Panc1 (cell line): ENCODE measurements at regions not wholly inside any gene's neighbourhood (a gene's known extent, or its start where the extent isn't known, plus 50 kb on each side); places are given as distances from the start of the nearest gene placed in this dataset.

ENCODE experiments used
- ATAC-seq: fragments of 200-7000 bp; cut with Tn5 transposase; 2 replicates; pipeline ENCODE4 v1.9.1; 2020; ENCODE audit warnings: mild to moderate bottlenecking, moderate library complexity
- BruUV-seq: library from RNA; stranded (reverse); fragments of 400-500 nt; replicated peaks from 2 replicates; lab custom pipeline; 2021; lab: Mats Ljungman, UMichigan
- CTCF ChIA-PET: fragments of 300-600 bp; sonication (Branson Sonifier 250); formaldehyde crosslinking; loops from one replicate; lab custom pipeline; 2022; ENCODE audit warnings: antibody characterized with exemption; lab: Charles Lee
- POLR2A ChIA-PET: fragments of 300-600 bp; sonication (Branson Sonifier 250); formaldehyde crosslinking; loops from one replicate; lab custom pipeline; 2022; ENCODE audit warnings: antibody characterized with exemption; lab: Charles Lee
- DNase-seq: peaks from one replicate; pipeline ENCODE4 v3.0.0-alpha.2; 2010; ENCODE audit warnings: low read depth, low spot score
- H3K27ac ChIP-seq: 2 replicates; pipeline ENCODE4 v1.5.1; 2011; ENCODE audit warnings: mild to moderate bottlenecking, low read length, inconsistent platforms
- H3K27me3 ChIP-seq: fragments of 200-500 bp; sonication (Bioruptor generic); 2 replicates; pipeline ENCODE4 v1.6.0; 2014; ENCODE audit warnings: low read length, inconsistent platforms; ENCODE audit not compliant: control insufficient read depth, insufficient read depth
- H3K36me3 ChIP-seq: fragments of 200-500 bp; sonication (Bioruptor generic); 2 replicates; pipeline ENCODE4 v1.5.1; 2014; ENCODE audit warnings: inconsistent platforms, mild to moderate bottlenecking, low read length, moderate library complexity; ENCODE audit not compliant: control insufficient read depth, insufficient read depth
- H3K4me1 ChIP-seq: 2 replicates; pipeline ENCODE4 v1.5.1; 2011; ENCODE audit warnings: inconsistent platforms, mild to moderate bottlenecking, low read length, moderate library complexity; ENCODE audit not compliant: control insufficient read depth, insufficient read depth
- H3K4me3 ChIP-seq, 2 experiments: 2 replicates each; pipeline ENCODE4 v1.5.1; 2011 to 2012; ENCODE audit warnings: low read depth in 2 of 2, low read length in 2 of 2, mild to moderate bottlenecking in 2 of 2, inconsistent platforms in 1 of 2, moderate library complexity in 1 of 2
- H3K9me3 ChIP-seq: fragments of 200-500 bp; sonication (Bioruptor generic); 2 replicates; pipeline ENCODE4 v1.5.1; 2014; ENCODE audit warnings: low read depth, mild to moderate bottlenecking, inconsistent platforms, low read length, moderate library complexity; ENCODE audit not compliant: control insufficient read depth, insufficient read depth
- POLR2AphosphoS5 ChIP-seq: IDR thresholded peaks from 2 replicates; pipeline ENCODE4 v1.6.1; 2012; ENCODE audit warnings: mild to moderate bottlenecking, low read depth, low read length, moderate library complexity
- SIN3A ChIP-seq: IDR thresholded peaks from 2 replicates; pipeline ENCODE4 v1.6.1; 2012; ENCODE audit warnings: low read depth, mild to moderate bottlenecking, low read length, moderate library complexity, borderline replicate concordance; ENCODE audit not compliant: insufficient read depth
- TCF7L2 ChIP-seq: IDR thresholded peaks from 2 replicates; pipeline ENCODE4 v1.6.1; 2011; ENCODE audit warnings: mild to moderate bottlenecking, low read depth, low read length, inconsistent platforms
- in situ Hi-C: cut with HindIII; loops from 2 replicates; pipeline ENCODE4 v1.10.0; 2016; ENCODE audit warnings: low sequenced_read_pairs, low pct_unique_long_range_greater_than_20kb
- intact Hi-C: fragments of 100-400 bp; cut with micrococcal nuclease; formaldehyde crosslinking; loops from one replicate; pipeline ENCODE4 v1.10.0; 2022; ENCODE audit not compliant: unreplicated experiment
- TF ChIP-seq, protein P1 (sequence below): fragments of 450-650 bp; IDR thresholded peaks from 2 replicates; pipeline ENCODE4 v1.5.1; 2017; ENCODE audit warnings: mild to moderate bottlenecking
- TF ChIP-seq, protein P2 (sequence below), 2 experiments: IDR thresholded peaks; 2 replicates each; pipeline ENCODE4 v1.6.1; 2011 to 2012; ENCODE audit warnings: low read depth in 2 of 2, control low read depth in 1 of 2, low read length in 1 of 2, mild to moderate bottlenecking in 1 of 2, moderate library complexity in 1 of 2; ENCODE audit not compliant: insufficient read depth in 1 of 2

DNA sequence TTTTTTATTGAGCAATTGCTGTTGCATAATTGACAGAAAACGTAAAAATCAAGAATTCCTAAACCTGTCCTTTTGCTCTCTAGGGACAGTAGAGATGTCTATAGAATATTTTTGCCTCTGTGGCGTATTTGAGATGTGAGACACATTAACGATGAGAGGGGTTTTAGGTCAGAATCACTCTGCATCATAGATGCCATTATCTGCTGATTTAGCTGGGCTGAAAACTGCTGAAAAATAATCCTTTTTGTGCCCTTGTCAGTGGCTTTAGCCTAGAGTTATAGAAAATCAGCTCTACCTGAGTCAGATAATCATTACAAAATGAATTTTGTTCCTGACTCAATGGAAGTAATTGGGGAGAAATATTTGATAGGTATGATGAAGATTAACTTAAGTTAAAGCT lies 767.8 kb upstream of the TENM3 start:
- H3K4me3 ChIP-seq: no peak overlapping the region
- no peaks in the 10 kb centered on the region for H3K9me3 ChIP-seq
- ChIA-PET CTCF (no interaction called here), POLR2A (no interaction called here)
- no peak for ATAC-seq
- no peak for DNase-seq
- H3K4me1 ChIP-seq: no peaks in the 10 kb centered on the region
- TF ChIP-seq POLR2AphosphoS5: no peak
- TF ChIP-seq TCF7L2: no peak
- TF ChIP-seq SIN3A: no peak
- TF ChIP-seq, protein P1, sequence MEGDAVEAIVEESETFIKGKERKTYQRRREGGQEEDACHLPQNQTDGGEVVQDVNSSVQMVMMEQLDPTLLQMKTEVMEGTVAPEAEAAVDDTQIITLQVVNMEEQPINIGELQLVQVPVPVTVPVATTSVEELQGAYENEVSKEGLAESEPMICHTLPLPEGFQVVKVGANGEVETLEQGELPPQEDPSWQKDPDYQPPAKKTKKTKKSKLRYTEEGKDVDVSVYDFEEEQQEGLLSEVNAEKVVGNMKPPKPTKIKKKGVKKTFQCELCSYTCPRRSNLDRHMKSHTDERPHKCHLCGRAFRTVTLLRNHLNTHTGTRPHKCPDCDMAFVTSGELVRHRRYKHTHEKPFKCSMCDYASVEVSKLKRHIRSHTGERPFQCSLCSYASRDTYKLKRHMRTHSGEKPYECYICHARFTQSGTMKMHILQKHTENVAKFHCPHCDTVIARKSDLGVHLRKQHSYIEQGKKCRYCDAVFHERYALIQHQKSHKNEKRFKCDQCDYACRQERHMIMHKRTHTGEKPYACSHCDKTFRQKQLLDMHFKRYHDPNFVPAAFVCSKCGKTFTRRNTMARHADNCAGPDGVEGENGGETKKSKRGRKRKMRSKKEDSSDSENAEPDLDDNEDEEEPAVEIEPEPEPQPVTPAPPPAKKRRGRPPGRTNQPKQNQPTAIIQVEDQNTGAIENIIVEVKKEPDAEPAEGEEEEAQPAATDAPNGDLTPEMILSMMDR: no peak
- TF ChIP-seq, protein P2, sequence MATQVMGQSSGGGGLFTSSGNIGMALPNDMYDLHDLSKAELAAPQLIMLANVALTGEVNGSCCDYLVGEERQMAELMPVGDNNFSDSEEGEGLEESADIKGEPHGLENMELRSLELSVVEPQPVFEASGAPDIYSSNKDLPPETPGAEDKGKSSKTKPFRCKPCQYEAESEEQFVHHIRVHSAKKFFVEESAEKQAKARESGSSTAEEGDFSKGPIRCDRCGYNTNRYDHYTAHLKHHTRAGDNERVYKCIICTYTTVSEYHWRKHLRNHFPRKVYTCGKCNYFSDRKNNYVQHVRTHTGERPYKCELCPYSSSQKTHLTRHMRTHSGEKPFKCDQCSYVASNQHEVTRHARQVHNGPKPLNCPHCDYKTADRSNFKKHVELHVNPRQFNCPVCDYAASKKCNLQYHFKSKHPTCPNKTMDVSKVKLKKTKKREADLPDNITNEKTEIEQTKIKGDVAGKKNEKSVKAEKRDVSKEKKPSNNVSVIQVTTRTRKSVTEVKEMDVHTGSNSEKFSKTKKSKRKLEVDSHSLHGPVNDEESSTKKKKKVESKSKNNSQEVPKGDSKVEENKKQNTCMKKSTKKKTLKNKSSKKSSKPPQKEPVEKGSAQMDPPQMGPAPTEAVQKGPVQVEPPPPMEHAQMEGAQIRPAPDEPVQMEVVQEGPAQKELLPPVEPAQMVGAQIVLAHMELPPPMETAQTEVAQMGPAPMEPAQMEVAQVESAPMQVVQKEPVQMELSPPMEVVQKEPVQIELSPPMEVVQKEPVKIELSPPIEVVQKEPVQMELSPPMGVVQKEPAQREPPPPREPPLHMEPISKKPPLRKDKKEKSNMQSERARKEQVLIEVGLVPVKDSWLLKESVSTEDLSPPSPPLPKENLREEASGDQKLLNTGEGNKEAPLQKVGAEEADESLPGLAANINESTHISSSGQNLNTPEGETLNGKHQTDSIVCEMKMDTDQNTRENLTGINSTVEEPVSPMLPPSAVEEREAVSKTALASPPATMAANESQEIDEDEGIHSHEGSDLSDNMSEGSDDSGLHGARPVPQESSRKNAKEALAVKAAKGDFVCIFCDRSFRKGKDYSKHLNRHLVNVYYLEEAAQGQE (IDR thresholded peaks at IDR 0.05; ENCODE audit: insufficient read depth in 1 of 2, low read depth in 2 of 2, low read length in 1 of 2): no peak
- in situ Hi-C loops: no loop called here
- H3K27me3 ChIP-seq: no peaks in the 10 kb centered on the region
- no peak overlapping the region for H3K27ac ChIP-seq
- intact Hi-C loops: no loop called here
- no TSS peak for BruUV-seq
- H3K36me3 ChIP-seq: no peaks in the 10 kb centered on the region

DNA sequence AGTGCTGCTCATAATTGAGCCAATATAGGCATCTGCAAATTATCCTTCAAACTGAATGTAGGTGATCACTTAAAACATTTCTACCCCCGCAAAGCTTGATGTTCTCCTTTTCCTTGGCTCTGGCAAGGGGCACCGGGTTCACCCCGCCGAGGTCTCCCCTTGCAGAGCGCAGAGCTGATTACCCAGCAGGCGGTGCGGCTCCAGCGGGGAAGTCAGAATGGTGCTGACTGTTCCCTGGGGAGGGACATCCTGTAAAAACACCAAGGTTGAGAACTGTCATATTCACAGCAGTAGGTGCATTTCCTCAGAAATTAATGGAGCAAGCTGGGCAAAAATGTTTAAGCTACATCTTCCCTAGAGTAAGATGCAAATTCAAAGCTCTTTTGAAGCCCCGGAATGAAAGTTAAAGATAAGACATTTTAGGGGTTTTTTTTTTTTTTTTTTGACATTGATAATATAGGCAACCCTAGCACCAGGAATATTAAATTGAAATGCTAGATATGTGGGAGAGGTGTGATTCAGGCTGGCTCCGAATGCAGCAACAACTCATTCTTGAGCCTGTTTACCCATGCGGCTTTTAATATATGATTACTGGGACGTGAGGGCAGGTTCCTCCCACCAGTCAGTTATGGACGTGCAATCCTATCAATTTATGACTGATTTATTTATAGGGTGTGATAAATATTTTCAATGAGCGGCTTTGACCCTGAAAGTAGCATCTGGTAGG lies 767.3 kb upstream of the TENM3 start:
- Histone ChIP-seq H3K36me3 (no peaks in the 10 kb centered on the region), H3K4me1 (no peaks in the 10 kb centered on the region), H3K4me3 (peak overlapping the region in 1 of 2 experiments; percentile 23; a peak in 1 of 4 replicates), H3K27ac (no peak overlapping the region), H3K27me3 (no peaks in the 10 kb centered on the region), H3K9me3 (no peaks in the 10 kb centered on the region)
- intact Hi-C loops (no loop called here), in situ Hi-C loops (no loop called here)
- CTCF ChIA-PET: no interaction called here
- TF ChIP-seq, protein P1: no peak
- TF ChIP-seq TCF7L2 (no peak), POLR2AphosphoS5 (no peak), SIN3A (no peak)
- TF ChIP-seq, protein P2 (IDR thresholded peaks at IDR 0.05; ENCODE audit: insufficient read depth in 1 of 2, low read depth in 2 of 2, low read length in 1 of 2): no peak
- BruUV-seq: no TSS peak
- POLR2A ChIA-PET: no interaction called here
- no peak for DNase-seq
- ATAC-seq: peak; percentile 58; the same call in 1 of the 2 replicates
